Esophagus squamous epithelium (tissue), 4 donors: ENCODE measurements at regions not wholly inside any gene's neighbourhood (a gene's known extent, or its start where the extent isn't known, plus 50 kb on each side); places are given as distances from the start of the nearest gene placed in this dataset.

Source experiments
- CTCF ChIP-seq, 6 experiments: fragments of 450-650 bp in 4 of 6; fragments of 200-600 bp in 2 of 6; sonication (generic) in 2 of 6; IDR thresholded peaks; one replicate each; pipeline ENCODE4 v1.5.1; 2016 to 2019; ENCODE audit warnings: antibody characterized with exemption in 6 of 6, mild to moderate bottlenecking in 4 of 6, moderate library complexity in 4 of 6
- POLR2A ChIP-seq, 4 donors: fragments of 450-650 bp; IDR thresholded peaks; one replicate each; pipeline ENCODE4 v1.6.1; 2017; ENCODE audit warnings: antibody characterized with exemption in 4 of 4, mild to moderate bottlenecking in 4 of 4, moderate library complexity in 3 of 4

- TF ChIP-seq CTCF (IDR thresholded peaks at IDR 0.05) (no peak), POLR2A (IDR thresholded peaks at IDR 0.05) (no peak)
Observed at GRCh38 chr3:182375916-182376315, 417.4 kb upstream of the ATP11B start.
